ENCODE measurements at regions not wholly inside any gene's neighbourhood (a gene's known extent, or its start where the extent isn't known, plus 50 kb on each side); places are given as distances from the start of the nearest gene placed in this dataset.

DNA sequence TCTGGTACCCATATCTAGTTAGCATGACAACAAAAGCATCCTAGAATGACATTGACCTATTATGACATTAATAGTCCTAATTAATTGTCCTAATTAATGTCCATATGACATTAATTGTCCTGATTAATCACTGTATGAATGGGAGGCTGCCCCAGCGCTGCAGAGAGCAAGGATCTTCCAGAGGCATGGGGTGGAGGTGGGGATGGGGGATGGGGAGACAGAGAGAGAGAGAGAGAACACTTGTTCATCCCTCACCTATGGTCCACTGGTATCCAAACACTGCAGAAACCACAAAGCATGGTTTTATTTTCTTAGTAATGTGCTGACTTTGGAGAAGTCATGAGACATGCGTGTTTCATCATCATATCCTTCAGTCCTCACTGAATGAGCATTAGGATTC, 235.1 kb downstream of the FNDC1 start:
- TF ChIP-seq SIN3A (IDR thresholded peaks at IDR 0.05; ENCODE audit: borderline replicate concordance, insufficient read depth, low read length): no peak
- no peak for TF ChIP-seq FOXP2 (optimal IDR thresholded peaks at IDR 0.05; ENCODE audit: borderline replicate concordance, extremely low read depth, extremely low read length, insufficient read depth)

- TF ChIP-seq TAF1 (IDR thresholded peaks at IDR 0.05; ENCODE audit: borderline replicate concordance, insufficient read depth, low read length): no peak
- TF ChIP-seq REST (IDR thresholded peaks at IDR 0.05; ENCODE audit: insufficient read depth in 1 of 2, low read depth in 2 of 2, low read length in 2 of 2): no peak
- no peak for TF ChIP-seq FOXP2 (optimal IDR thresholded peaks at IDR 0.05; ENCODE audit: borderline replicate concordance, extremely low read depth, extremely low read length, insufficient read depth)
Measured at GRCh38 chr6:159400826-159401225, 231.6 kb downstream of the FNDC1 start.

GRCh38 chr6:159399751-159400221, 230.6 kb downstream of the FNDC1 start:
- TF ChIP-seq REST (IDR thresholded peaks at IDR 0.05; ENCODE audit: insufficient read depth in 1 of 2, low read depth in 2 of 2, low read length in 2 of 2) (no peak), POLR2AphosphoS5 (IDR thresholded peaks at IDR 0.05; ENCODE audit: low read depth, low read length) (no peak), FOXP2 (optimal IDR thresholded peaks at IDR 0.05; ENCODE audit: borderline replicate concordance, extremely low read depth, extremely low read length, insufficient read depth) (no peak), SIN3A (IDR thresholded peaks at IDR 0.05; ENCODE audit: borderline replicate concordance, insufficient read depth, low read length) (no peak), TAF1 (IDR thresholded peaks at IDR 0.05; ENCODE audit: borderline replicate concordance, insufficient read depth, low read length) (no peak)

DNA sequence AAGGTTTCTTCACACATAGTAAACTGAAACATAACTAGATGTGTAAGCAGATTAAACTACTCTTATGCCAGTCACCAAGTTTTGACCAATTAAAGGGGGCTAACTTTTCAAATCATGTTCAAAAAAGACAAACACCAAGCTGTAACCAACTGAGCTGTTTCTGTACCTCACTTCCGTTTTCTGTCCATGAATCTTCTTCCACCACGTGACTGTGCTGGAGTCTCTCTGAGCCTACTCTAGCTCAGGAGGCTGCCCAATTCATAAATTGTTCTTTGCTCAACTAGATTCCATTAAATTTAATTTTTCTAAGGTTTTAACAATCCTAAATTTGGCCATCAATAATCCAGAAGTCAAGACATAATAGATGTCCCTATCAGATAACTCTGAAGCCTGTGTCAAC, 229.4 kb downstream of the FNDC1 start:
- TF ChIP-seq FOXP2 (optimal IDR thresholded peaks at IDR 0.05; ENCODE audit: borderline replicate concordance, extremely low read depth, extremely low read length, insufficient read depth): no peak
- no peak for TF ChIP-seq POLR2AphosphoS5 (IDR thresholded peaks at IDR 0.05; ENCODE audit: low read depth, low read length)
- no peak for TF ChIP-seq REST (IDR thresholded peaks at IDR 0.05; ENCODE audit: insufficient read depth in 1 of 2, low read depth in 2 of 2, low read length in 2 of 2)
- no peak for TF ChIP-seq SIN3A (IDR thresholded peaks at IDR 0.05; ENCODE audit: borderline replicate concordance, insufficient read depth, low read length)
- no peak for TF ChIP-seq TAF1 (IDR thresholded peaks at IDR 0.05; ENCODE audit: borderline replicate concordance, insufficient read depth, low read length)

GRCh38 chr6:159397753-159398152, 228.6 kb downstream of the FNDC1 start:
- TF ChIP-seq SIN3A (IDR thresholded peaks at IDR 0.05; ENCODE audit: borderline replicate concordance, insufficient read depth, low read length) (no peak), FOXP2 (optimal IDR thresholded peaks at IDR 0.05; ENCODE audit: borderline replicate concordance, extremely low read depth, extremely low read length, insufficient read depth) (no peak), TAF1 (IDR thresholded peaks at IDR 0.05; ENCODE audit: borderline replicate concordance, insufficient read depth, low read length) (no peak), REST (IDR thresholded peaks at IDR 0.05; ENCODE audit: insufficient read depth in 1 of 2, low read depth in 2 of 2, low read length in 2 of 2) (no peak), POLR2AphosphoS5 (IDR thresholded peaks at IDR 0.05; ENCODE audit: low read depth, low read length) (no peak)
